ENCODE measurements at regions not wholly inside any gene's neighbourhood (a gene's known extent, or its start where the extent isn't known, plus 50 kb on each side); places are given as distances from the start of the nearest gene placed in this dataset.

- intact Hi-C loops (cut with DNase I): no loop called here
- no peak for TF ChIP-seq CTCF (IDR thresholded peaks at IDR 0.05)
- Histone ChIP-seq H3K4me3 (no peak overlapping the region), H3K4me1 (peaks cover 0 to 10% of the 10 kb centered on the region in 2 donors), H3K27ac (no peak overlapping the region), H3K9me3 (no peaks in the 10 kb centered on the region), H3K36me3 (no peaks in the 10 kb centered on the region), H3K27me3 (no peaks in the 10 kb centered on the region)
- no peak for ATAC-seq
- DNase-seq: no peak
These were observed 106.4 kb downstream of the ZNF429 start for GRCh38 chr19:21611659-21612402.

- H3K27me3 ChIP-seq: no peaks in the 10 kb centered on the region
- intact Hi-C loops (cut with DNase I): no loop called here
- no peak for ATAC-seq
These were observed 105.4 kb downstream of the ZNF429 start for GRCh38 chr19:21610787-21611186.

GRCh38 chr19:21610341-21610740 lies 104.9 kb downstream of the ZNF429 start:
- H3K27me3 ChIP-seq: no peaks in the 10 kb centered on the region
- no peak overlapping the region for H3K4me3 ChIP-seq
- H3K36me3 ChIP-seq: no peaks in the 10 kb centered on the region
- no peak overlapping the region for H3K27ac ChIP-seq
- TF ChIP-seq CTCF (IDR thresholded peaks at IDR 0.05): no peak
- ATAC-seq (no peak), DNase-seq (no peak)
- intact Hi-C loops (cut with DNase I): no loop called here
- H3K4me1 ChIP-seq: peaks cover 0 to 10% of the 10 kb centered on the region in 2 donors
- no peaks in the 10 kb centered on the region for H3K9me3 ChIP-seq

More at GRCh38 chr19:21610787-21611186, 105.4 kb downstream of the ZNF429 start:
- no peaks in the 10 kb centered on the region for H3K9me3 ChIP-seq
- no peak overlapping the region for H3K27ac ChIP-seq
- no peak overlapping the region for H3K4me3 ChIP-seq
- no peak for TF ChIP-seq CTCF (IDR thresholded peaks at IDR 0.05)
- DNase-seq: no peak
- peaks cover 0 to 10% of the 10 kb centered on the region in 2 donors for H3K4me1 ChIP-seq
- H3K36me3 ChIP-seq: no peaks in the 10 kb centered on the region

GRCh38 chr19:21608571-21608970 lies 103.2 kb downstream of the ZNF429 start:
- Histone ChIP-seq H3K27ac (peak overlapping the region in 1 of 2 donors; percentile 3), H3K36me3 (no peaks in the 10 kb centered on the region)

More at GRCh38 chr19:21608571-21608970, 103.2 kb downstream of the ZNF429 start:
- no peak for TF ChIP-seq CTCF (IDR thresholded peaks at IDR 0.05)
- ATAC-seq (peak; percentile 68), DNase-seq (no peak)
- no peaks in the 10 kb centered on the region for H3K27me3 ChIP-seq
- H3K9me3 ChIP-seq: no peaks in the 10 kb centered on the region
- no peak overlapping the region for H3K4me3 ChIP-seq
- H3K4me1 ChIP-seq: peaks cover 0 to 19% of the 10 kb centered on the region in 2 donors
- intact Hi-C loops (cut with DNase I): no loop called here
